B cell (primary cell): ENCODE measurements at regions not wholly inside any gene's neighbourhood (a gene's known extent, or its start where the extent isn't known, plus 50 kb on each side); places are given as distances from the start of the nearest gene placed in this dataset.

Experiments used
- EZH2 ChIP-seq: IDR thresholded peaks from 2 replicates; pipeline ENCODE4 v1.6.1; 2012; ENCODE audit warnings: borderline replicate concordance, low read depth, mild to moderate bottlenecking, moderate library complexity, low read length; ENCODE audit not compliant: insufficient read depth, poor library complexity, severe bottlenecking
- TF ChIP-seq, protein P1 (sequence below): fragments of 200-600 bp; IDR thresholded peaks from one replicate; pipeline ENCODE4 v1.8.0; 2022; ENCODE audit warnings: antibody characterized with exemption, mild to moderate bottlenecking

DNA sequence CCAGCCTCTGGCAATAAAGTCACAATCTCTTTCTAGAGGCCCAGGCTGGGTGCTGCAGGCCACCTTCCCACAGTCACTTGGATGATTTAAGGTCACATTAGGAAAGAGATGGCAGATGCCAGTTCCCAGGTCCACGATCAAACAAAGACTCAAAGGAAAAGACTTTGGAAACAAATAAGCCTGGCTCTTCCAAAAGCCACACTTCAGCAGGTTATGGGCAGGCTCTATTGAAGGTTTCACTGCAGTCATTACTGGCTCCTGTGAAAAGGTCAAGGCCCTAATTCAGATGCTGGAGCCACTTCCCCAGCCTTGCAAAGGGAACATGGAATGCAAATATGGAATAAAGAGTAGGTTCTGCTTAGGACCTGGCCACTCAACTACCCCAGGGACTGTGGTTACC lies 104.0 kb upstream of the ZNF32 start:
- TF ChIP-seq, protein P1, sequence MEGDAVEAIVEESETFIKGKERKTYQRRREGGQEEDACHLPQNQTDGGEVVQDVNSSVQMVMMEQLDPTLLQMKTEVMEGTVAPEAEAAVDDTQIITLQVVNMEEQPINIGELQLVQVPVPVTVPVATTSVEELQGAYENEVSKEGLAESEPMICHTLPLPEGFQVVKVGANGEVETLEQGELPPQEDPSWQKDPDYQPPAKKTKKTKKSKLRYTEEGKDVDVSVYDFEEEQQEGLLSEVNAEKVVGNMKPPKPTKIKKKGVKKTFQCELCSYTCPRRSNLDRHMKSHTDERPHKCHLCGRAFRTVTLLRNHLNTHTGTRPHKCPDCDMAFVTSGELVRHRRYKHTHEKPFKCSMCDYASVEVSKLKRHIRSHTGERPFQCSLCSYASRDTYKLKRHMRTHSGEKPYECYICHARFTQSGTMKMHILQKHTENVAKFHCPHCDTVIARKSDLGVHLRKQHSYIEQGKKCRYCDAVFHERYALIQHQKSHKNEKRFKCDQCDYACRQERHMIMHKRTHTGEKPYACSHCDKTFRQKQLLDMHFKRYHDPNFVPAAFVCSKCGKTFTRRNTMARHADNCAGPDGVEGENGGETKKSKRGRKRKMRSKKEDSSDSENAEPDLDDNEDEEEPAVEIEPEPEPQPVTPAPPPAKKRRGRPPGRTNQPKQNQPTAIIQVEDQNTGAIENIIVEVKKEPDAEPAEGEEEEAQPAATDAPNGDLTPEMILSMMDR = no peak
- no peak for TF ChIP-seq EZH2
